ENCODE measurements at regions not wholly inside any gene's neighbourhood (a gene's known extent, or its start where the extent isn't known, plus 50 kb on each side); places are given as distances from the start of the nearest gene placed in this dataset.
"Not testable (repeated sequence)": the region's sequence is repeated elsewhere in the genome, so short reads cannot be mapped to it uniquely, and the experiment has no call there.

DNA sequence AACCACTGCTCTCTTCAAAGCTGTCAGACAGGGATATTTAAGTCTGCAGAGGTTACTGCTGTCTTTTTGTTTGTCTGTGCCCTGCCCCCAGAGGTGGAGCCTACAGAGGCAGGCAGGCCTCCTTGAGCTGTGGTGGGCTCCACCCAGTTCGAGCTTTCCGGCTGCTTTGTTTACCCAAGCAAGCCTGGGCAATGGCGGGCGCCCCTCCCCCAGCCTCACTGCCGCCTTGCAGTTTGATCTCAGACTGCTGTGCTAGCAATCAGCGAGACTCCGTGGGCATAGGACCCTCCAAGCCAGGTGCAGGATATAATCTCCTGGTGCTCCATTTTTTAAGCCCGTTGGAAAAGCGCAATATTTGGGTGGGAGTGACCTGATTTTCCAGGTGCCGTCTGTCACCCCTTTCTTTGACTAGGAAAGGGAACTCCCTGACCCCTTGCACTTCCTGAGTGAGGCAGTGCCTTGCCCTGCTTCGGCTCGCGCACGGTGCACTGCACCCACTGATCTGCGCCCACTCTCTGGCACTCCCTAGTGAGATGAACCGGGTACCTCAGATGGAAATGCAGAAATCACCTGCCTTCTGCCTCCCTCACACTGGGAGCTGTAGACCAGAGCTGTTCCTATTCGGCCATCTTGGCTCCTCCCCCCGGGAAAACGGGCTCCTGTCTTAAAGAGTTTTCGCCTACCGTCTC is 758.3 kb upstream of the NXPH2 start:
- DNase-seq: not testable (repeated sequence)

DNA sequence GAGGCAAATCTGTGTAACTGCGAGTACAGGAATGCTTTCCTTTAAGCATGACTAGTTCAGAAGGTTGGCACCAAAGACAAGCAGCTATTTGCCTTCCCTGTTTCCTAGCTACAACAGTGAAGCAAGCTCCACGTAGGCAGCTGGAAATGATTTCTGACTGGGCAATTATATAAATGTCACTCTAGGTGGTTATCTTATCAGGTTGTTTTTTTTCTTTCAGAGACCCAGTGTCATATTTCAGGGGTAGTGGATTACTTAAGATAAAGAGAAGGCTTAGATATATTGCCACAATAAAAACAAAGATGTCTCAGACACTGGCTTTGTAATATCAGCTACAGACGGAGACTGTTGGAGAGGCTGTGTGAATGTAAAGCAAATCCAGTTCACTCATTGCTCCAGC is 748.9 kb upstream of the NXPH2 start:
- no peak for DNase-seq

DNA sequence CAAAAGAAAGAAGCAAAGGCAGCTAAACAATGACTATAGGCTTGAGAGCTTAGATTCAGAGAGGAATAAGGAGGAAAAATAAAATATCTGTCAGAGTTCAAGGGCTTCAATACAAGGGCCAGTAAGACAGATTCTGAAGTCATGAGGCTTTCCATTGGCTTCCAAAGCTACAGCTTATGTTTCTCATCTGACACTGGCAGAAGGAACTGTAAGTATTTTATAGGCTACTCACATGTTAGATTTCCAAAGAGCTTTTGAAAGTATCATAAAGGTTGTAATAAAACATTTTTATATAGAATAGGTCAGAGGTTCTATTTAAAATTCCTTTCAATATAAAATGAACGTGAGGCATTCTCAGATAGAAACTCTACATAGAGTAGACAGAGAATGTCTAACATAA is 746.6 kb upstream of the NXPH2 start:
- no peak for DNase-seq

DNA sequence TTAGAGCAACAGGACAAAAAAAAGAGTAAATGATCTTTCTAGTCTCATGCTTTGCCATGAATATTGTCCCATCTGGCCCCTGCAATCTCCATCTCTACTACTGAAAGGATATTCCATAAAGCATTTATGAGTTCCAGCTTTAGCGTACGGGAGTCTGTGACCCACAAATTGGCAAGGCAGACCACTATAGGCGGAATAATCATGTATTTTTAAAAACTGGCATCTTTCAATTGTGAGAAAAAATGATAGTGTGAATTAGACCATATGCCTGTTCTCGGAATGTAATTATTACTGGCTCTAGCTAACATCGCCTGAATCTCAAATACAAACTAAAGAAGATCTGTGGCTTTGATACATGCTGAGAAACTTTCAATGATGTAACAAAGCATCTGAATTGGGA is 738.1 kb upstream of the NXPH2 start:
- no peak for DNase-seq

DNA sequence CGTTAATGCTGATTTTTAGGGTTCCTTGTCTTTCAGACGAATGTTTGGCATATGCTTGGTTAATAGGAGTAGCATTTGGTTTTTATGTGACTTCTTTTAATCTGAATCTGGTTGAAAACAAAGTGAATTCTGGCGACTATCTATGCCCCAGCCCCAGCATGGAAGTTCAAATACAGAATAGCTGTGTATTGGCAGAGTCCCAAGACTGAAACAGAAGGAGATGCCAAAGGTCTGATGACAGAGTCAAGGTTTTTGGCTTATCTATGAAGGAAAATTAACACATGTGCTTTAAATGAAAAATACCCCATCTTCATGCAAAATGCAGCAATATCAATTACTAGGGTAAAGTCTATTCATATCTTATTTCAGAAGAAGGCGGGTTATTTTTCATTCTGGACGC is 734.8 kb upstream of the NXPH2 start:
- DNase-seq: no peak

DNA sequence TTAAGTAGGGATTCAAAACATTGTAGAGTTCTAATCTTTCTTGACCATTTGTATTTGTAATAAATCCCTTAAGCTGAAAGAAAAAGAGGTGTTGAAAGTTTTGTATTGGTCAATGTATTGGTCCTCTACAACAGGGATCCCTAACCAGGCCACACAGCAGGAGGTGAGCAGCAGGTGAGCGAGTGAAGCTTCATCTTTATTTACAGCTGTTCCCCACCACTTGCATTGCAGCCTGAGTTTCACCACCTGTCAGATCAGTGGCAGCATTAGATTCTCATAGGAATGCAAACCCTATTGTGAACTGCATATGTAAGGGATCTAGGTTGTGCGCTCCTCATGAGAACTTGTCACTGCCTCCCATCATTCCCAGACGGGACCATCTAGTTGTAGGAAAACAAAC is 715.7 kb upstream of the NXPH2 start:
- no peak for DNase-seq

DNA sequence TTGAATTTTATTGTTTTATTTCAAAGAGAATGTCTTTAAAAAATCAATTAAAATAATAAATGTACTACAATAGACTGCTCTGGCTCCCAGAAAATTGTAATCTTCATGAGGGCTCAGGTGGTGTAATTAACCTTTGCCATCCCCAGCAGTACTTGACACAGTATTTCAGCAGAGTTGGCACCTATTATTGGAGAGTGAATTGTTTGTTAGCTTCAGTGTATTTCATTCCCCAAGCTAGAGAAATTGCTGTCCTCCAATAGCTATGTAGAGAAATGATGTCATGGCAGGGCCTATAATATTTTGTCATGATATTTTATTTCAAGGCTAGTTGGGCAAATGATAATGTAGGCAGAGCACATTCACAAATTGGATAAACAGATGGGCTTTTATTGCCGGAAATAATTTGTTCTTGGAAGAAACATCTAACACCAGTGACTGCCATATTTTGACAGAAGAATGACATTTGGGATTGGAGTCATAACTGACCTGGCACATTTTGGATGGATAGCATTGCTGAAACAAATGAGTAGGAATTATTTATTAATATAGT is 712.0 kb upstream of the NXPH2 start:
- DNase-seq: no peak

DNA sequence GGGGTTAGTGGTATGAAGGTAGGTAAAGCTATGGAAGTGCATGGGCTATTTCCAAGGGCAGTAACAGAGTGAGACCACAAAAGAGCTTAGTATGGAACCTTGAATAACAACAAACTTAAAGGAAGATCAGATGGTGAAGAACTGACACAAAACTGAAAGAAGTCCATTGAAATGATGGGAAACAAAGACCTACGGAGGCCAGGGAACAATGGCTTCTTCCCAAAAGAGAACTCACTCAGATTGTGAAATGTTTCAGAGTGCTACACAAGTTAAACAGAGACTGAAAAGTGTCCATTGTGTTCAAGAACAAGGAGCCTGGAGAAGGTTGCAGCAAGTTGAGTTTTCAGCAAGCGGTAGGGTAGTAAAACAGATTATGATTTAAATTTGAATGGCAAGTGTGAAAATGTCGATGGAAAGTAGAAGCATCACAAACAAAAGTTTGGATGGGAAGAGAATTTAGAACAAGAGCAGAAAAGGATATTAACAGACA is 700.0 kb upstream of the NXPH2 start:
- DNase-seq: no peak

DNA sequence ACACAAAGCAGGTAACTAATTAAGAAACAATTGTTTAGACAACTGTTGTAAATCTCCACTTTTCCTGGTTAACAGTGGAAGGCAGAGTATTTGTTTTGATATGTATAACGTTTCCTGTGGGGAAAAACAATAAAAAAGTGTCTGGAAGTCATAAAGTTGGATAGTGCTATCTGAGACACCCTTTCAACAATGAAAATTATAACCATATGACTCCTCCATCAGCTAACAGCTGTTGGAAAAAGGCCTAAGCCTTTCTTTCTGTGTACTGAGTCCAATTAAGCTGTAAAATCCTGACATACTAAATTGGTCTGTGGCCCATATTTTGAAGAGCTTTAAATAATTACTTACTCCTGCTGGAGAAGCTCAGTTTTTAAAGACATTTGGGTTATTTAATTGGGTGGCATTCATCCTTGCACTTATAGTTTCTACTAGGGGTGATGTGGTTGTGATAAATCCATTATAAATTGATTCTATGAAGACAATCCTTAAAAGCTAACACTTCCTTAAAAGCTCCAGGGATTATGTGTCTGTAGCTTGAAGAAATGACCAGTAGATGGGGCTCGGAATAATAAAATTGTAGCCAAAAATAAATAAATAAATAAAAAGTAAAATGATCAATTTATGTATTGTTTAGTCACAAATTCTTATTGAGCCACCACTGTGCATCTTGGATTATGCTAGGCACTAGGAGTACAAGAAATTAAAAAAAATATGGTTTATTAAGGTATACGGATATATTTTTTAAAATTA is 698.1 kb upstream of the NXPH2 start:
- DNase-seq: no peak

DNA sequence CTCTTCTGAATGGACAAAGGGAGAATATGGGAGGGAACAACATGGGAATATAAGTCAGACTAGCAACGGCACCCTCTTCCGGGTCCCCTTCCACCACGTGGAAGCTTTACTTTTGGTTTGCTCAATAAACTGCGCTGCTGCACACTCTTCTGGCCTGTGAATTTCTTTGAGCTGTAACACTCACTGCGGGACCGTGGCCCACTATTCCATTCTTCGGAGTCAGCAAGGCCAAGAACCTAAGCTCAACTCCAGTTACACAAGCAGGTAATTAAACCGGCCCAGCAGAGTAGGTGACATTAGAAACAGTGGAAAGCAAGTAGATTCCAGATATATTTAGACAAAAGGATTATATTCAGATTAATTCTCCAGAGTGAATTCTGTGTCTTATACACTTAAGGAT is 697.4 kb upstream of the NXPH2 start:
- DNase-seq: no peak

DNA sequence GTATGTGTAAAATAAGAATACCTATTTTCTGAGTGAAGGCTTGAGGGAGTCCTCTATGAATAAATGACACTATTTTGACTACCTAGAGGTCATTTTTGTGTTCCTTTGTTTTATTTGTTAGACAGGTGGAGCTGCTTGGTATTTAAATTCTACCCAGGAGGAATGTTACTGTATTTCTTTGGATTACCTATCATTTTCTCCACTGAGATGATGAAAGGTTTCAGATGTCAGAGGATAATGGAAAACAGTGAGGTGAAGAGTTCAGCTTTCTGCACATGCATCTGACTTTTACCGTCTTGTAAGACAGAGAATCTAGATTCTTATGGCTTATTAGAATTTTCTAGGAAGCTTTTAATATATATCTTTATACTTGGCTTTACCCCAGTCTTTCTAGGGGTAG is 689.8 kb upstream of the NXPH2 start:
- DNase-seq: no peak

DNA sequence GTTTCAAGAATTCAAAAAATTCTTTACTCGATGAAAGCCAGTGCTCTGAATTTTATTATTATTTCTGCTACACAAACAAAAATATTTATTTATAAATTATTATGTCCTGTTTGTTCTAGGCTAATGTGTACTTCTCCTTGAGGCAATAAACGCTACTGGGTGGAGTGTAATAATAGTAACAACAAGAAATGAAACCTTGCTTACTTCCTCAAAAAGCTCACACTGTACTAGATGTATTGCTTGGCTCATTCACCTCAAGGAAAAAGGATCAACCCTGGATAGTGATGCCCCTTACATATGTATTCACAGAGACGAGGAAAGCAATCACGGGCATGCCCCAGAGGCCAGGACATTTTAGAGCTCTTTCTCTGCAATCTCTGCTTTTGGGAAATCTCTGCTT is 685.6 kb upstream of the NXPH2 start:
- DNase-seq: no peak

DNA sequence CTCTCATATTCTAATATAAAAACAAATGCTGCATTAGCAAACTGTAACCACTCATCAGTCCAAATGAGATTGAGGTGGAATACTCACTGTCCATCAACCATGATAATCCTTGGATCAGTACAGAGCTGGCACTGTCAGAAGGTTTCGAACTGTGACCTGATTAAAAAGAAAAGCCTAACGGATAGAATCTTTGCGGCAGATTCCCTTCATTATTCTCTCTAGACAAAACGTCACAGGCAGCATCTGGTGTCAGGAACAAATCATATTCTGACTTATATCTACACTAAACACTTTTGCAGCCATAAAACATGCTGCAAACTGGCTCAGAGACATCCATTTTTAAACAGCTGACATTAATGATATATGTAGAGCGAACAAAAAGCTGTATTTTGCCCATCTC is 677.7 kb upstream of the NXPH2 start:
- no peak for DNase-seq

DNA sequence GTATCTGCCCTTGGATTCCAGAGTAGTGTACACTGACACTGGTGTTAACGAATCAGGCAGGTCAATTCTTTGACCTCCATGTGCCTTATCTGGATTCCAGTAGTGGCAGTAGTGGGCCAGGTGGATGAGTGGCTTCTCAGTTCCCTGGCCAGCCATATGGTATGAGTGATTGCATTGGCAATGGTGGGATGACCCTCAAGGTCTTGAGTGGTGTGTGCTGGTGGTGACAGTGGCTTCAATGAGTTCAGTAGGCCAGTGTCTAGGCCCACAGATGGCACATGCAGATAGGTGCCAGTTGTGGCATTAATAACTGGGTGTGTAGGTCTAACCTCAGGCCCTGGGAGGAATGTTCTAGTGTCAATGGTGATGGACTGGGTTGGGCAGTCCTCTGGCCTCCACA is 674.1 kb upstream of the NXPH2 start:
- no peak for DNase-seq

DNA sequence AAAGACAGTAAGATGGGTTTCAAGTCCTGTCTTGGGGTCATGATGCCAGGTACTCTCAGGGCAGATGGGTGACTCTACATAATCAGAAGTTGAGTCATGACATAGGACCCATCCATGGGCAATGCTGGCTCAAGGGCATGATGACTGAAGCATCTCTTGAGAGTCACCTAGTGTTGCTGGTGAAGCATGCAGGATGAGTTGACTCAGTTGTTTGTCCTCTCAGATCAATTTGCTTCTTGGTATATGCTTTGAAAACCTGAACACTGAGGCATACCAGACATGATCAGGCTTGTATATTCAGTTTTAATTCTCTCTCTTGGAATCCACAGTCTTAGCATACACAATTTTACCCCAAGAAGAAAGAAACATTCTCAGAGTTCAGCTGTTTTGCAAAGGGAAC is 658.9 kb upstream of the NXPH2 start:
- no peak for DNase-seq

DNA sequence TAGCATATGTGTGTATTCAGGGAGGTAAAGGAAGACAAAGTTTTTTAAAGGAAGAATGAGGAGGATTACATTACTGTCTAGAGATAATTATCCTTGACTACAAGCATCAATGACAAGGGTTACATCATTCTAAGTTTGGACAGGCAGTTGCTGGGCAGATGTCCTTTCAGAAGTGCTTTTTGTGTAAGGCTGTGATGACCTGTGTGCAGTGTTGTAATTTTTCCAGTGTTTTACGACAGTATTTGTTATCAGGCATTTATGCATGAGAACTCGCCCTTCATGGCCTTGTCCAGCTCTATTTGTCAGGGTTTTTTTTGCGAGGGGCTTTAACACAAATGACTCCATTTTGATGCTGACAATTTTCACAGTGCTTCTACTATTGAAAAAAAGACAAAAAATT is 658.3 kb upstream of the NXPH2 start:
- no peak for DNase-seq

DNA sequence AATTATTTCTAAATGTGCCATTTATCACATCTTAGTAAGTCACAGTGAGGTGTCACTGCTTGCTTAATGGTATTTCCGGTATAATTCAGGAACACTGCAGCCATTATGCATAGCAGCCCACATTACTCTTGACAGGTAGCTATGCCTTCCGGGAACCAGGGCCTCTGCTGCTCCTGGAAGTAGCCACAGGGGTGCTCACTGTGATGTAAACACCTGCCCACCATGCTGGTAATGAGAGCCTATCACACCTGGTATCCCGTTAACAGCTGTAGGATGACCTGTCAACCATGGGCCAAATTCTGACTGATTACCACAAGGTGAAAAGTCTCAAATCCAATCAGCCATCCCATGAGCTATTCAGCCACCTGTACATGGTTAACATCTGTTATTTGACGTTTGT is 647.0 kb upstream of the NXPH2 start:
- no peak for DNase-seq

DNA sequence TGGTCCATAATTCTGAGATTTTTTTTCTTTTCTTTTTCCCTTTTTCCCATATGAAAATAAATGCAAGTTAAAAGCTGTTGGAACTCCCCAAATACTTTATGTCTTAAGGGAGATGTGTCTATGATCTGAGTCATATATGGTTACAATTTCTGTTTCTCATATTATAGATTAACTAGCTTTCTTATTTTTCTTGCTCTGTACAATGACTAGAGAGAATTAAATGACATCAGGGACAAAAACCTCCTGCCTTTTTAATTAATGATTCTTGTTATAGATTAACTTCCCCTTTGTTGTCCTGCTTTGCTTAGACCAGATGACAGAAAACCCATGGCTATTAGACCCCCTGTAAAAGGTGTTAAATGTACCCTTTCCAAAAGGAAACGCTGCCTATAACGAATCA is 643.9 kb upstream of the NXPH2 start:
- DNase-seq: no peak

DNA sequence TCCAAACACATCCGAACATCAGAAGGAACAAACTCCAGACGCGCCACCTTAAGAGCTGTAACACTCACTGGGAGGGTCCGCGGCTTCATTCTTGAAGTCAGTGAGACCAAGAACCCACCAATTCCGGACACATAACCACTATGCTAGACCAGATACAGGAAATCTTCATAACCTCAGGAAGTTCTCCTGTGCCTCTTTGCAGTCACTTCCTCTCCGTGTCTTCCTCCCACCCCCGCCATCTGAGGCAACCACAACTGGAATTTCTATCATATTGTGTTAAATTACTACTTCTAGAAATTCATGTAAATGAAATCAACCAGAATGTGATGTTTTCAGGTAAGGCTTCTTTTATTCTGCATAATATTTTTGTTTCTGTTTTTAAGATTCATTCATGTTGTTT is 631.0 kb upstream of the NXPH2 start:
- DNase-seq: no peak

DNA sequence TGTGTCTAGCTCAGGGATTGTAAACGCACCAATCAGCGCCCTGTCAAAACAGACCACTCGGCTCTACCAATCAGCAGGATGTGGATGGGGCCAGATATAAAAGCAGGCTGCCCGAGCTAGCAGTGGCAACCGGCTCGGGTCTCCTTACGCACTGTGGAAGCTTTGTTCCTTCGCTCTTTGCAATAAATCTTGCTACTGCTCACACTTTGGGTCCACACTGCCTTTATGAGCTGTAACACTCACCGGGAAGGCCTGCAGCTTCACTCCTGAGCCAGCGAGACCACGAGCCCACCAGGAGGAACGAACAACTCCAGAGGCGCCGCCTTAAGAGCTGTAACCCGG is 630.6 kb upstream of the NXPH2 start:
- not testable (repeated sequence) for DNase-seq

DNA sequence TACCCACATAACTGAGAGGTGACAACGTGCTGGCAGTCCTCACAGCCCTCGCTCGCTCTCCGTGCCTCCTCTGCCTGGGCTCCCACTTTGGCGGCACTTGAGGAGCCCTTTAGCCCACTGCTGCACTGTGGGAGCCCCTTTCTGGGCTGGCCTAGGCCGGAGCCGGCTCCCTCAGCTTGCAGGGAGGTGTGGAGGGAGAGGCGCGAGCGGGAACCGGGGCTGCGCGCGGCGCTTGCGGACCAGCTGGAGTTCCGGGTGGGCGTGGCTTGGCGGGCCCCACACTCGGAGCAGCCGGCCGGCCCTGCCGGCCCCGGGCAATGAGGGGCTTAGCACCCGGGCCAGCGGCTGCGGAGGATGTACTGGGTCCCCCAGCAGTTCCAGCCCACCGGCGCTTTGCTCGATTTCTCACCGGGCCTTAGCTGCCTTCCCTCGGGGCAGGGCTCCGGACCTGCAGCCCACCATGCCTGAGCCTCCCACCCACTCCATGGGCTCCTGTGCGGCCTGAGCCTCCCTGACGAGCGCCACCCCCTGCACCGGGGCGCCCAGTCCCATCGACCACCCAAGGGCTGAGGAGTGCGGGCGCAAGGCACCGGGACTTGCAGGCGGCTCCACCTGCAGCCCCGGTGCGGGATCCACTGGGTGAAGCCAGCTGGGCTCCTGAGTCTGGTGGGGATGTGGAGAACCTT is 630.1 kb upstream of the NXPH2 start:
- DNase-seq: not testable (repeated sequence)

DNA sequence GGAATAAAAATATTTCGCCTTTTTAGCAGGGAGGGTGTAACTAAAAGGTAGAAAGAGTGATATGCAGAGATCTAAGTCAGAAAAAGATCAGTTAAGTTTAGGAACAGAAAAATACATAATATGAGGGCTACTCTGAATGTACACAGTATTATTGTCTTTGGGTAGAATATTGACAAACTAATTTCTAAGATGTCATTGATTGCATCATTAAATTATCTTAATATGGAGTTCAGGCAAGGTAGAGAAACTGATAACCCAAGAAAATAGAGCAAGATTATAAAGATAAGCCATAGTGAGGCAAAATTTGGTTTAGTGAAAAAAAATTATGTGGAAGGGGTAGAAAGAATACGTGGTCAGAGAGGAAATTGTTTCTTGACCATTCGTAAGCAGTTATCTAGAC is 629.0 kb upstream of the NXPH2 start:
- DNase-seq: no peak

DNA sequence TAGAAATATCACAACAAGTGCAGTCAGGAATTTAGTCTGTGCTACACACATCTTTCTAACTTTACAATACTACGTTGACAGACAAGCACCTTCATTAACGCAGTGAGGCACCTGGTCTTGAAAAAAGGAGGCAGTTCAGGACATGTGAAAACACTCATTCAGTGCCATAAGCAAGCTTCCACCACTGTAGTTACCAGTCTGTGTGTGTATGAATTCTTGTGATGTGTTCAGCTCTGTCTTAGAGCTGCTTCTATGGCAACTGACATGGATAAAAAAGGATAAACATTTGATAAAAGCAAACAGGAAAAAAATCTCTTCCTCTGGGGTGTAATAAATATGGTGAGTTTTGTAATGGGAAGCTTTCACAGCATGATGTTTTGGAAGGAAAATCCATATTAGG is 623.8 kb upstream of the NXPH2 start:
- no peak for DNase-seq

DNA sequence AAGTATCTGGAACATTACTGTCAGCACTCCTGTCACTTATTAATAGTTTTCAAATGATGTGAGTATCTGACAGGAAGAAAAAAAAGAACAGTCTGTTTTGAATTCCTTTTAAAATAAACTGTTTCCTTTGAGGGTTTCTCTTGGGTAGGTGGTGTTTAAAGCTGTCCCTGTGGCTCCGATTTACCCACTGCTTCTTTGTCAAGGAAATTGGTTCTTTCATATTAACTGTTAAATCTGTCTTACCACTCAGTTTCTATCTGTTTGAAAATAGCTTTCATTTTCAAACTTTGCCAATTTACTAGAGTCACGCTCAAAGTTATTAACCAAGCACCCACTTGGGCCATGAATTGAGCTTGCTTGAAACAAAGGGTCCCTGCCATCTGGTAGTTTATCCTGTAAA is 614.6 kb upstream of the NXPH2 start:
- no peak for DNase-seq
